Right cardiac atrium (tissue), 5 donors: ENCODE measurements at regions not wholly inside any gene's neighbourhood (a gene's known extent, or its start where the extent isn't known, plus 50 kb on each side); places are given as distances from the start of the nearest gene placed in this dataset.

Experiments used
- ATAC-seq, 2 donors: fragments of 200-7000 bp; cut with Tn5 transposase; one replicate each; pipeline versions ENCODE4 v1.8.0 to v1.9.1; 2020; ENCODE audit warnings: moderate library complexity in 2 of 2, mild to moderate bottlenecking in 1 of 2
- DNase-seq, 3 donors: peaks; one replicate each; pipeline ENCODE4 v3.0.0-alpha.2; 2020
- H3K27ac ChIP-seq: one replicate; pipeline ENCODE4 v1.5.1; 2013; ENCODE audit warnings: mild to moderate bottlenecking, low read length, control low read depth, moderate library complexity
- H3K27me3 ChIP-seq: one replicate; pipeline ENCODE4 v1.6.1; 2013; ENCODE audit not compliant: control insufficient read depth, insufficient read depth
- H3K4me1 ChIP-seq: one replicate; pipeline ENCODE4 v1.6.1; 2013; ENCODE audit warnings: low read length; ENCODE audit not compliant: control insufficient read depth, insufficient read depth
- H3K4me3 ChIP-seq: one replicate; pipeline ENCODE4 v1.5.1; 2013; ENCODE audit warnings: low read length, control low read depth
- H3K9me3 ChIP-seq: one replicate; pipeline ENCODE4 v1.6.1; 2013; ENCODE audit warnings: low read length; ENCODE audit not compliant: control insufficient read depth
- WGBS: extraction: QIAGEN DNeasy Blood & Tissue Kit; methylation state at CpG from one replicate; pipeline ENCODE4 v1.1.7; 2013; 5-methylcytosine and 5-hydroxymethylcytosine counted together
- intact Hi-C, 4 donors: fragments of 100-400 bp; cut with DNase I; formaldehyde crosslinking; loops; one replicate each; pipeline versions ENCODE4 v1.11.0 to v1.14.0; 2022 to 2023
- donor health status: healthy with polysubstance abuse.
- donor health status: DM: no; HTN: yes; CAD: no.
- donor health status: DM: no; HTN: no; CAD: no.
- donor health status: DM: no; HTN: yes; CAD: no; lungs with severe emphysema.
- donor health status: DM: yes; HTN: yes; CAD: no.

DNA sequence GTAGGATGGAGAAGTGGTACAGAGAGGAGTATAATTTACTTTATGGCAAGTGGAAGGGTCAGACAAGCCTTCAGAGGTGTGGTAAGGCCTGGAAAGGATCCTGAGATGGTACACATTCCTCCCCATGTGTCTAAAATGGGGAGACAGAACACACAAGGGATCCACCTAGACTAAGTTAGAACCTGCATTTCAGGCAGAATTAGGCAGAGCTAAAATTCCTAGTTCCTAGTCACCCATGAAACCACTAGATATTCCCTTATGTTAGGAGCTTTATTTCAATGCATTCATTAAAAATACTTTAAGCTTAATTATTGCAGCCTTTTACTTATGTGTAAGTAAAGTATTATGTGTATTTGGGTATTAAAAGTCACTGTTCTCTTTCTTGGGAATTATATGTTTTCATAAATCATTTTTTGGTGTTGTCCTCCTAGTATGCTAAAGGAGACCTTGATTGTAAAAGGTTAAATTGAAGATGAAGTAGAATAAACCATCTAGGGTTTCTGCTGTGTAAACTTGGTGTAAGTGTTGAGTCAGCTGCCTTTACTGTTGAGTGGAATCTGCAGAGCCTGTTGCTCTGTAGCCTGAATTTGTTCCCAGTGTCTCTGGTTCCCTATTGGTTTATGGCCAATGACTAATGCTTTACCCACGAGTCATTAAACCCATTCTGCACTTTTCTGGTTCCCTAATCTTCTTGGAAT is 423.2 kb downstream of the ATP23 start:
- DNase-seq (no peak), ATAC-seq (peak; percentile 60 to 65)
- no peak overlapping the region for H3K27ac ChIP-seq
- H3K4me3 ChIP-seq, result no peak overlapping the region
- no peaks in the 10 kb centered on the region for H3K4me1 ChIP-seq
- 27% methylated on average over 1 of the region's 1 CpG for WGBS
- intact Hi-C loops, result no loop called here
- H3K9me3 ChIP-seq, result no peaks in the 10 kb centered on the region
- H3K27me3 ChIP-seq, result no peaks in the 10 kb centered on the region

- 57% methylated on average over 1 of the region's 1 CpG for WGBS
- no peaks in the 10 kb centered on the region for H3K27me3 ChIP-seq
- no peak overlapping the region for H3K27ac ChIP-seq
- H3K4me3 ChIP-seq, result no peak overlapping the region
- ATAC-seq, result no peak
- no peaks in the 10 kb centered on the region for H3K9me3 ChIP-seq
- H3K4me1 ChIP-seq, result no peaks in the 10 kb centered on the region
- DNase-seq, result no peak
- intact Hi-C loops, result no loop called here
Measured at GRCh38 chr12:58365087-58365390, 423.7 kb downstream of the ATP23 start.

DNA sequence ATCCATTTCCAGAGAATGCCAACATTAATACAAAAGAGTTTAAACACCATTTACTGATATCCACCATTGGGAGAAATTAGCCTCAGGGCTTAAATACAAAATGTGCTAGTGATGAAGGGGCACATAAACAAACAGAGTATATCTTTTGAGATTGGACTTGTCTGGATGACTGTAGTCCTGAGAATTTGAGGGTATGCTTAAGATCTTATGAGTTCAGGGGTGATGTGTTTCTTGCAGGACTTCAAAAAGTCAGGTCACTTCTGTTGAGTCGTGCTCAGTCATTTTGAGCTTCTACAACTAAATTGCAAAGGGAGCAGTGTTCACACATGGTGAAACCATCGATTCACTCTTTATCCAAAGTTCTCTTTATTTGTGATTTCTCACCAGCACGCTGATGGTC is 425.7 kb downstream of the ATP23 start:
- Histone ChIP-seq H3K4me1 (no peaks in the 10 kb centered on the region), H3K4me3 (no peak overlapping the region), H3K27me3 (no peaks in the 10 kb centered on the region), H3K27ac (no peak overlapping the region), H3K9me3 (no peaks in the 10 kb centered on the region)
- intact Hi-C loops, result no loop called here
- 87% methylated on average over 3 of the region's 3 CpGs for WGBS
- DNase-seq, result no peak
- no peak for ATAC-seq

DNA sequence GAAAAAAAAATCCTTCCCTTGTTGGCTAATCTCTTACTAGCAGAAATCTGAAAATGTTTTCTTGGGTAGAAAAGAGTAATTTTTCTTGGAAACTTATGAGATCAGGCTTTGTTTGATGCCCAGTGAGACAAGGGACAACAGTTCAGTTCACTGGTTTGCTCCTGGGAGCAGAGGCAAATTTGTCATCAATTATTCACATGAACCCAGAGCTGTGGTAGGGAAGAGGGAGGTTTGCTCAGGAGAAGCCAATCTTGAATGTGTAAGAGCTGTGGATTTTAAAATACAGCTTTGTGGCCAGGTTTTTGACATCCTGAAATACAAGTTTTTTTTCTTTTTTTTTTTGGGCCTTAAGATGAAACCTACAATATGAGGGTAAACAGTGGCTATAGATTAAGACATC is 426.6 kb downstream of the ATP23 start:
- no peak for ATAC-seq
- no peak overlapping the region for H3K27ac ChIP-seq
- no peak for DNase-seq
- H3K27me3 ChIP-seq, result no peaks in the 10 kb centered on the region
- no peaks in the 10 kb centered on the region for H3K4me1 ChIP-seq
- intact Hi-C loops, result no loop called here
- no peak overlapping the region for H3K4me3 ChIP-seq
- H3K9me3 ChIP-seq, result no peaks in the 10 kb centered on the region

- ATAC-seq (no peak), DNase-seq (no peak)
- no peaks in the 10 kb centered on the region for H3K27me3 ChIP-seq
- H3K9me3 ChIP-seq, result no peaks in the 10 kb centered on the region
- 69% methylated on average over 3 of the region's 3 CpGs for WGBS
- H3K4me3 ChIP-seq, result no peak overlapping the region
- no peaks in the 10 kb centered on the region for H3K4me1 ChIP-seq
- intact Hi-C loops, result no loop called here
- no peak overlapping the region for H3K27ac ChIP-seq
Measured at GRCh38 chr12:58369576-58369975, 428.2 kb downstream of the ATP23 start.

DNA sequence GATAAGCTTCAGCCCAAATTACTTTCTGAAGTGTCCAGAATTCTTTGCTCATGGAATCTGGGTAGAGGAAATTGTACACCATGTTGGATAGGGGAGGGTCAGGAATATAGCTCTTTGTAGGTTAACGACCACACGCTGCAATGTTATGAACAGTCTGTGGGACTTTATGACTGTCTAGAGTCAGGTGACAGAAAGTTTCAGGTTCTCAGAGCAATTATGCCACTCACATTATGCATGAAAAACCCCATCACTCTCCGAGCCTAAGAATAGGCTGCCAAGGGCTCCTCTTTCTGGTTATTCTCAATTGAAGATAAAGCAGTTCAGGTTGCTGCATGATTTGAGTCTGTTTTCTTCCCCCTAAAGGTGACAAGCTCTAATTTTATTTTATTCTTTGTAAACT is 430.9 kb downstream of the ATP23 start:
- Histone ChIP-seq H3K4me1 (no peaks in the 10 kb centered on the region), H3K4me3 (no peak overlapping the region), H3K27me3 (no peaks in the 10 kb centered on the region), H3K27ac (no peak overlapping the region), H3K9me3 (no peaks in the 10 kb centered on the region)
- ATAC-seq (no peak), DNase-seq (no peak)
- WGBS, result 89% methylated on average over 3 of the region's 3 CpGs
- intact Hi-C loops, result no loop called here

DNA sequence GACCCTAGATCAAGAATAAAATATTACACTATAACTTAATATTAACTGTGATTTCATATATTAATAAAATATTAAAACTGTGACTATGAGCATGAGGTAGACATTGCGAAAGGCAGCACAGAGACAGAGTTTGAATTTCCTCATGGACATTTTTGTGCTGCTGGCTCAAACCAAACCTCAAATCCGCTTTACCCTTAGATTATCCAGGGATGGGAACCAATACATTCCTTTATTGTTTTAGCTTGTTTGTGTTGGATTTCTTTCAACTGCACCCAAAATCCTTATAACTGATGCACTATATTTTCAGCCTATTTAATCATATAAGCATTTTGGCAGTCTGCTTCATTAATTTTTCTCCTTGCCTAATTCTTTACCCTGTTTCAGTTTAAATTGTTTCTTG is 436.7 kb downstream of the ATP23 start:
- intact Hi-C loops, result no loop called here
- Histone ChIP-seq H3K27ac (no peak overlapping the region), H3K4me3 (no peak overlapping the region), H3K9me3 (no peaks in the 10 kb centered on the region), H3K4me1 (no peaks in the 10 kb centered on the region), H3K27me3 (no peaks in the 10 kb centered on the region)
- ATAC-seq, result no peak
- WGBS, result 91% methylated on average over 2 of the region's 2 CpGs
- no peak for DNase-seq

- H3K4me3 ChIP-seq, result no peak overlapping the region
- no peak for DNase-seq
- no peak overlapping the region for H3K27ac ChIP-seq
- no peaks in the 10 kb centered on the region for H3K27me3 ChIP-seq
- H3K9me3 ChIP-seq, result no peaks in the 10 kb centered on the region
- no peak for ATAC-seq
- intact Hi-C loops, result no loop called here
- H3K4me1 ChIP-seq, result no peaks in the 10 kb centered on the region
- WGBS, result 68% methylated on average over 6 of the region's 6 CpGs
Measured at GRCh38 chr12:58381546-58381945, 440.2 kb downstream of the ATP23 start.

GRCh38 chr12:58384196-58384595 is 442.8 kb downstream of the ATP23 start:
- H3K9me3 ChIP-seq, result no peaks in the 10 kb centered on the region
- H3K4me3 ChIP-seq, result no peak overlapping the region
- WGBS, result 45% methylated on average over 1 of the region's 1 CpG
- H3K27me3 ChIP-seq, result no peaks in the 10 kb centered on the region
- DNase-seq (no peak), ATAC-seq (no peak)
- intact Hi-C loops, result no loop called here
- no peaks in the 10 kb centered on the region for H3K4me1 ChIP-seq
- no peak overlapping the region for H3K27ac ChIP-seq

DNA sequence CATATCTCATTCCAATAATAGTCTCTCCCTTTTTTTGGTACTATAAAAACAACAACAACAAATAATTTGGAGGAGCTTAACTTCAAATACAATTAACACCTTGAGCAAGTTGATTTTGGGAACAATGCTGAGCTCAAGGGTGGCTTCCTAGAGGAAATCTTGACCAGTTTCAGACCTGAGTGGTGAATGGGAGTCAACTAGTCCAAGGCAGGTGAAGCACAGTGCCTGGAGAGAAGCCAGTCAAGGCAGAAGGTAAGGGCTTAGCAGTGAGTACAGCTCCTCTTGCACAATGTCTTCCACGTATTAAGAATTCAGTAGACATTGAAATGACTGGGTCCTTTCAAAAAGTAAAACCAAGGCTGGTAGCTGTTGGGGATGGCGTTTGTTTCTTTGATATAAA is 444.8 kb downstream of the ATP23 start:
- intact Hi-C loops, result no loop called here
- no peak for ATAC-seq
- H3K4me3 ChIP-seq, result no peak overlapping the region
- no peaks in the 10 kb centered on the region for H3K9me3 ChIP-seq
- no peak for DNase-seq
- 88% methylated on average over 2 of the region's 2 CpGs for WGBS
- H3K27ac ChIP-seq, result no peak overlapping the region
- no peaks in the 10 kb centered on the region for H3K4me1 ChIP-seq
- no peaks in the 10 kb centered on the region for H3K27me3 ChIP-seq

DNA sequence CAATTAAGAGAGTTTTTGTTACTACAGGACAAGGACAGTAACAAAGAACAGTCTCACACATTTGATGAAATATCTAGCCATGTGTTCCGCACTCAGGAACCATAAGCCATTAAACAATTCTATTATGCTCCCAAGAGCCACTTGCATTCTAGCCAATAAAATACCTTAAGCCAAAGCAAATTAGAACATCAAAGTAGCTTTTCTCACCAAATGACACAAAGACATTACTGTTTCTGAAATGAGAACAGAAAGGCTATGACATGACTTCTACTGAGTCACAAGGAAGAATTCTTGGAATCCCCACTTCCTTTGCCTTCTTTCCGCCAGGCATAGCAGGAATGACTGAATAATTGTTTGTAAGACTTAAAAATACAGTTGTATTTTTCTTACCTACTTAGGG is 445.8 kb downstream of the ATP23 start:
- DNase-seq, result no peak
- H3K27me3 ChIP-seq, result no peaks in the 10 kb centered on the region
- no peak overlapping the region for H3K27ac ChIP-seq
- no peak overlapping the region for H3K4me3 ChIP-seq
- H3K4me1 ChIP-seq, result no peaks in the 10 kb centered on the region
- ATAC-seq, result no peak
- 70% methylated on average over 2 of the region's 2 CpGs for WGBS
- no peaks in the 10 kb centered on the region for H3K9me3 ChIP-seq
- intact Hi-C loops, result no loop called here

GRCh38 chr12:58388261-58388660 is 446.9 kb downstream of the ATP23 start:
- H3K27ac ChIP-seq, result no peak overlapping the region
- no peak for DNase-seq
- H3K4me3 ChIP-seq, result no peak overlapping the region
- 81% methylated on average over 2 of the region's 2 CpGs for WGBS
- no peaks in the 10 kb centered on the region for H3K27me3 ChIP-seq
- no peaks in the 10 kb centered on the region for H3K4me1 ChIP-seq
- intact Hi-C loops, result no loop called here
- ATAC-seq, result no peak
- no peaks in the 10 kb centered on the region for H3K9me3 ChIP-seq
